HG02678 (cell line): ENCODE measurements at regions not wholly inside any gene's neighbourhood (a gene's known extent, or its start where the extent isn't known, plus 50 kb on each side); places are given as distances from the start of the nearest gene placed in this dataset.

Experiments
- ATAC-seq: cut with Tn5 transposase; IDR thresholded peaks from one replicate; pipeline ENCODE4 v1.9.1; 2021; ENCODE audit warnings: mild to moderate bottlenecking, moderate library complexity; ENCODE audit not compliant: unreplicated experiment

DNA sequence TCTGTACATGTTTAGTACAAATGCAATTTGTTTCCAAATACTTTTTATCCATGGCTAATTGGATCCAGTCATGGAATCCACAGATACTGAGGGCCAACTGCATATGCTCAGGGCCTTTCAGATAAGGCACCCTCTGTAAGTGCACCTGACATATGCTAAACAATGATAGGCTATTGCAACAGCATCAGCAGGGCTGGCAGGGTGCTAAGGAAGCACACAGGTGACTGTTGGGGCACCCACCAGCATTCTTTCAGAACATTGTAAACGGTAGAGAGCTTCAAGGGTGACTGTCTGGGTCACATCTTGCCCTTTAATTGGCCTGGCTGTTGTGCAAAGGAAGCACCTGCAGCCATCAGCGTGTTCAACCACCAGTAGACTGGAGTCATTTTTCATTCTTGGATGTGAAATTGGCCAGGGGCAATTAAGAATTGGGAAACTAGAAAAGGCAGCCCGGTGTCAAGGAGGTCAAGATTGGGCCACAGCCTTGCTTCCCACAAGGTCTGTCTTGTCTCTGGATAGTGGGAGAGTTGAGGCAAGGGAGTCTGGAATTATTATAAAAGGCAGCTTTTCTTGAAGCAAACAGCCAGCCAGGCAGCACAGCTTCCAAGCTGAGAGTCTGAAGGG, 129.3 kb upstream of the RAI14 start:
- no peak for ATAC-seq

DNA sequence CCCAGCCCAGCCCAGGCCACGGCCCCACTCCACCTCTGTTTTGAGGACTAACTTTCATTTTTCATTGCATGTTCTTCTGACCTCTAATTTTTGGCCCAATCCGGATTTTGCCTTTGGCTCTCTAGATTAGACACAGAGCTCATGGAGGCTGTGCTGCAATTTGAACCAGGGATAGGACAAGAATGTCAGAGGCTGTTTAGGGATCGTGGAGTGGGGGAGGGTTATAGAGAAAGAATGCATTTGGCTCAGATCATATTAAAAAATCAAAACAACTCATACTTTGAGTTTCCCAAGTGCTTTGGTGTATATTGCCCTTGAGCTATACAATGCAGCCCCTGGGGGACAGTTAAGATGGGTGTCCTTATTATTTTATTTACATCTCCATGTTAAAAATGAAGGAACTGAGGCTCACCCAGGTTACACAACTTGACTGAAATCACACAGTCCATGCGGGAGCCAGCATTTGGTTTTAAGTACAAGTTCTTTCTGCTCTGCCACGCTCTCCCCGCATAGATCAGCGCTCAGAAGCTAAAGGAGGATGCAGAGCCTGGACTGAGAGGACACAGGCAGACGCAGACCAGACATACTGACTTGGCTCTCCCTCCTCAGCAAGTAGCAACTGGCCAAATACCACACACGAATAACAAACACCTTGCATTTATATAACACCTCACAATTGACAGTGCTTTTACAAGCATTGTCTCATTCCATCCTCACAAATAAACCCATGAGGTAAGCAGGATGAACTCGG, 126.4 kb upstream of the RAI14 start:
- no peak for ATAC-seq

DNA sequence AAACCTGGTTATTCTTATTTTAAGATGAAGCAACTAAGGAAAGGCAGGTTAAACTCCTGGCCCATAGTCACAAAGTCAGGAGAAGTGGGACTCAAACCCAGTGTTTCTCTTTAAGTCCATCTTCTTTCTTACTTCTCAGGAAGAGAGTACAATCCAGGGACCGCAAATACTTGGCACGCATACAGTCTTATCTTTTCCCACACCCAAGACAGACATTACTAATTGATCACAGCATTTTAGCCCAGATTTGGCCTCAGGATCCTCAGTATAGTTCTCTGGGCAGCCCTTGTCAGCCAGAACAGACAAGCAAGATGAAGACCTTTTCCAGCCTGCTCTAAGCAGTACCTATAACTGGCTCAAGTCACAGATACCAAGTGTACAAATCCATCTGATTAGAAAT, 125.5 kb upstream of the RAI14 start:
- no peak for ATAC-seq

DNA sequence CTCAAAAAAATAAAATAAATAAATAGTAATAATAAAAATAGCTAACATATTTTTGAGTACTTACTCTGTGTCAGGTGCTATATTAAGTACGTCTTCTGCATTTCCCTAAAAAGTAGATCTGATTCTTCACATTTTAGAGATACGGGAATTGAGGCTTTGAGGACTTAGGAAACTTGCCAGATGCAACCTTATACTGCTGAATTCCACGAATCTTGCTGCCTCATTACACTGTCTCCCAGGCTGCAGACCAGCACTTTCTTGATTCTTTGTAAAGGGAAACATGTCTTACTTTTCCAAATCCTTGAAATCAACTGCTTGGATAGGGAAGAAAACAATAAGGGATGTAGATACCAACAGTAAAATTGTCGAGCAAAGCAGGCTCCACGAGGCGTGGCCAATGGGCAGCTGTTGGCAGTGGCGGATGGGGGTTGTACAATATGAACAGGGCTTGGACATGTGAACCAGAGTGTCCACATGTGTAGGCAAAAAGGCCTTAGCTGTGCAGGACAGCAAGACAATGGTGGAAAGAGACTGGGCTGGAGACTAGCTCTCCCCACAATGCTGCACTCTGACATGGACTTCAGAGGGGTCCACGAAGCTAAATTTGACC, 124.3 kb upstream of the RAI14 start:
- no peak for ATAC-seq

DNA sequence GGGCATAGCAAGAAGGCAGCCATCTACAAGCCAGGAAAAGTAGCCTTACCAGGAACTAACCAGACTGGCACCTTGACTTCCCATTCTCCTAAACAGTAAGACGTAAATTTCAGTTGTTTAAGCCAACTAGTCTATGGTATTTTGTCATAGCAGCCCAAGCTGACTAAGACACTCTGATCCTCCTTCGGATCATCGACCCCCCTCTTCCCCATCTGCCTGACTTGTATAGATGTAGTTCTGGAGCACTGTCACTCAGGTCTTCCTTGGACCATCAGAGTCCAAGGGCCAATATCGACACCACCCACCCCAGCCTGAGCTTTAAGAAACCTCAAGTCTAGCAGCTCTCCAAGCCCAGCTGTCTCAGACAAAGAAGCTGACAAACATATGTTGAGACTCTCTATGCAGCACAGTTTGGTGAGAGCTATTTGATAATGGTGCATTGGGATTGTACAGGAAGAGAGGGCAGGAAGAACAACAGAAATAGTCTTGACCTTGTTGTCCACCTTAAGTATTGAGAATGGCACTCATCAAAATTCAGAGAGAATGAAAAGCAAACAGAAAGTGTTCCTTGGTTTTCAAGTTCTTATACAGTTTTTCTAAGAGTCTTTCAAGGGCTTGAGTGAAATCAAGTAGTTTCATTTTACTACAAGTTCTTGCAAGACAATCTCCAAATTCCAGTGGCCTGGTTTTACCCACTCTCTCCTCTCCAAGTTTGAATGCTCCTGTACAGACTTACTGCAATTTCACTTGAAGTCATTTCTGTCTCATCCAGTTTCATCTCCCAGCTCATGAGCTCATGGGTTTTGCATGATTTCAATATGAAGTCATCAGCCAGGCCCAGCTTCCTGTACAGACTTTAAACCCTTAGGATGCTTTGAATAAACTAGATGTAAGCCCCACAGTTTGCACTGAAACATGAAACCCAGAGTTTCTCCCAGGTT, 122.3 kb upstream of the RAI14 start:
- peak; percentile 92 for ATAC-seq

DNA sequence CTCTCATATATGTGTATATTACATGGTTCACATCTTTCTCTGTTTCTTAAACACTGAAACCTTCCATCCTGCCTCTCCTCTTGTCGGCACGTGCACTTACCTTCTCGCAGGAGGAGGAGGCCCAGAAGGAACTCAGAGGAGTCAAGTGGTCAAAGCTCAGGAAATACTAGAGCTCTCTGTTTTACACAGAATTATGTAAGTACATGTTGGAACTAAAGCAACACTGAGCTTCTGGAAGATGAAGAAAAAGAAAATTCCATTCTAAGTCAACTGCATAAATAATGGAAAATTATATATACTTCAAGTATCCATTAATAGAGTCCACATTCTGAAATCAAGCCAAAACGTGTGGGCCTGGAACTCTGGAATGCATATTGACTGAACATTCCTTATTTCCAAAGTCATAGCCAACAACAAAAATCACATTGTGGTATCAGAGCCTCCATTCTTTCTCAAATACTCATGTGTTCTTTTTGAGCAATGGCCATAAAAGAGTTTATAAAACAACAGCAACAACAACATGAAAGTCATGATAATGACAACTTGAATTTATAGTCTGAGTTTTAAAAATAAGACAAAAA, 121.5 kb upstream of the RAI14 start:
- ATAC-seq = no peak

DNA sequence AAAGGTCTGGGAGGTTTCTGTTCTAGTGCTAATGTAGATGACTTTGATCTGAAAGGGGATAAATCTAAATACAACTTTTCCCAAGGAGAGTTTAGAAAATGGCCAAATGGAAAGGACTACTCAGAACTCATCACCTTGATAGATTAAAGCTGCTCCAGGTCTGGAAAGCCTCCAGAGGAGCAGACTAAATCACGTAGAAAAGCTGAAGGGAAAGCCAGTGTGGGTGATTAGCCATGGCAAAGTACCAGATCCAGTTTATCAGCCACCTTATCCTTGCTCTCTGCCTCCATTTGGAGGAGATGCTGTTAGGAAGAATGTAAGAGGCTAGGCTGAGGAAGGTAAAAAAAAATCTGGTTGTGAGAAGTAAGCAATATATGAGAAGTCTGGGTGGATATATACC, 120.7 kb upstream of the RAI14 start:
- ATAC-seq = no peak

DNA sequence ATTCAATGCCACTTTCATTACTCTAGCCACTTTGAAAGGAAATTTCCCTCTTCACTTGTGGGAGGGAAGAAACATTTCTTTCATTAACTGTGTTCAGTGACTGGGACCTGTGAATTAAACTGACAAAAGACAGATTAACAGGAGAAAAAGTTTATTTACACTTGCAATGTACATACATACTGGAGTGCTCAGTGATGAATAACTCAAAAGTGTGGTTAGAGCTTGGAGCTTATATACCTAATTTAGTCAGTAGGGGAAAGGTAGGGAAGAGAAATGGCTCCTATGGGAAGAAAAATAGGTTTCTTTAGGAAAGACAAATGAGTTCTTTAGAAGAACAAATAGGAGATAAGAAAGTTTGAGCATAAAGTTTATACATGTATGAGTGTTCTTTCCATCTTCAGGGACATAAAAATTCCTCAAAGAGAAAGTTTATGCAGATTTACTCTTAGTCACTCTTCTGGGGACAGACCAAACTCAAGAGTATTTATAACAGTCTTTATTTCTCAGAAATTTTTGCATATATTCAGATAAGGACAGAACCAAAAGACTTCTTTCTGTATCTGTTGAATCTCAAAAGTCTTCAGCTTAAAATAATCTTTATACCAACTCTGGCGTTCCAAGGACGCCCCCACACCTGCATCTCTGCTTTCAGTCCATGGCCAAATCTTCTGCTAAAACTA, 120.0 kb upstream of the RAI14 start:
- ATAC-seq = no peak

DNA sequence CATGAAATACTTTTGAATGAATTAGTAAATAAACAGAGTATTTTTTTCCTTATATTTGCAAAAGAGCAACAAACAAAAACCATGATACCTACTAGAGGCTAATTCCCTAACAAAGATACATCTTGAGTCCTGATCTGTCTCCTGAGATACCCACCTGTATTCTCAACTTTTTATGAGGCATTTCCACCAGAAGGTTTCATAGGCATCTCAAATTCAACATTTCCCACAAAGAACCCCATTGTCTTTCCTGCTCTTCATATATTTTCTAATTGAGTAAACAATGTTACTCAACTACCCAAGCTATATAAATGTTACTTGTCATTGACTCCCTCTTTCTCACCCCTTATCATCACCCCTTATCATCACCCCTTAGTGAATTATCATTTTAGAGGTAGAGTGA, 119.4 kb upstream of the RAI14 start:
- ATAC-seq = no peak

DNA sequence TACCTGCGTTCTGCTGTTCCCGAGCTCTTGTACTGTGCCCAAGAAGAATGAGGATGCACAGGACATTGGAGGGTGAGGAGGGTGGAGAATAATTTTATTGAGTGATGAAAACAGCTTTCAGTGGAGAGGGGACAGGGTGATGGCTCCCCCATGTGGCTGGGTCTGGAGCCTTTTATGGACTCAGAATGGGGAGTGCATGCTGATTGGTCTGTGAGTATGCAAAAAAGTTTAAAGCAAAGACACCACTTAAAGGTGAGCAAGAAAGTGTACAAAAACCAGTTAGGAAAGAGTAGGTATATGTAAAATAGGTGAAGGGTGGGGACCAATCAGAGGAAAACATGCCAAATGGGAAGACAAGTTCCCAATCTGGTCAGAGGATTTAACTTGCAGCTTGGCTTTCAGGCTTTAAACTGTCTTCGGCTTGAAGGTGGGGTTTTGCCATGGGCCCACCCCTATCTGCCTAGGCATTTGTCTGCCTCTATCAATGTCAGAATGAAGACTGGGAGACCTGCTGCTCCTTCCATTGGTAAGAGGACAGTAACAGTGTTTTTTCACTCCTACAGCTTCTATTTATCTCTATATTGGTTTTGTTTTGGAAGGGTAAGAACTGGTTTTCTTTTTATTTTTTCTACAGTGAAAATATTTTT, 118.0 kb upstream of the RAI14 start:
- ATAC-seq = no peak

DNA sequence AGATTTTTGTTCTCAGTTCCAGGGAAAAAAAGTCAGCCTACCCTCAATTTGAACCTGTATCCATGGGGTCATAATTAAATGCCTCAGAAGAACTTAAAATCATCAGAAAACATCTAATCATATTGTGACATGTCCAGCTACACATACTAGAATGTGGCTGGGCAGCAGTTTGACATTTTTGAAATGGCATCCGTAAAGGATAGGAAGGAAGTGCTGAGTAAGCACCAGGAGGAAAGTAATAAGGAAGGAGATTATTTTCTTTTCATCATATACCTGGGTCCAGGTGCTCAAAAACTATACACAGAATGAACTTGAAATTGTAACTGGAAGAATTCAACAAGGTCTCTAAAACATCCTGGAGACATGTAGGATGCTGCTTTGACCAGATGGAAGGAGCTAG, 116.9 kb upstream of the RAI14 start:
- ATAC-seq = no peak

DNA sequence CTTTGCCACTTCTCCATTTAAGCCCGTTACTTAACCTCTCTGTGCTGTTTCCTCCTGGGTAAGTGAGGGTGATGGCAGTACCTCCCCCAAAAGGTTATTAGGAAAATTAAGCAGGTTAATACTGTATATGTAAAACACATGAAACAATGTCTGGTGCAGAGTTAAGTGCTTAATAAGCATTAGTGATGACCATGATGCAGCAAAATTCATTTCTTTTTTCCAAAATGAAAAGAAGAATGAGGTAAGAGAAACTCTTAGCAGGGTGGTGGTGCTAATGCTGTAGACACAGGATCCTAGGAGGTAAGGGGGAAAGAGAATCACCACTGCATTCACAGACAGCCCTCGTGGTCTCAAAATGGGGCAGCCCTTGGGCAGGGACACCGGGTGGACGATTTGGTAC, 115.1 kb upstream of the RAI14 start:
- no peak for ATAC-seq

DNA sequence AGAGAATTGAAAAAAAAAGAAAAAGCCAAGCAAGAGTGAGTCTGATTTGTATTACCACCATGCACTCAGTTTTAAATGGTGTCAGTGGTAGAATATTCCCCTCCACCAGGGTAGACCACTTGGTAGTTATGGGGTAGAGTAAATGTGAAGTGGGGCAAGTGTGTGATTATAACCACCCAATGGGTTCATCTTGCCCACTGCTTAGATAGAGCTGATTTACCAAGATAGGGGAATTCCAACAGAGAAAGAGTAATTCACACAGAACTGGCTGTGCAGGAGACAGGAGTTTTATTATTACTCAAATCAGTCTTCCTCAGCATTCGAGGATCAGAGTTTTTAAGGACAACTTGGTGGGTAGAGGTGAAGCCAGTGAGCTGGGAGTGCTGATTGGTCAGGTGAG, 113.3 kb upstream of the RAI14 start:
- no peak for ATAC-seq

DNA sequence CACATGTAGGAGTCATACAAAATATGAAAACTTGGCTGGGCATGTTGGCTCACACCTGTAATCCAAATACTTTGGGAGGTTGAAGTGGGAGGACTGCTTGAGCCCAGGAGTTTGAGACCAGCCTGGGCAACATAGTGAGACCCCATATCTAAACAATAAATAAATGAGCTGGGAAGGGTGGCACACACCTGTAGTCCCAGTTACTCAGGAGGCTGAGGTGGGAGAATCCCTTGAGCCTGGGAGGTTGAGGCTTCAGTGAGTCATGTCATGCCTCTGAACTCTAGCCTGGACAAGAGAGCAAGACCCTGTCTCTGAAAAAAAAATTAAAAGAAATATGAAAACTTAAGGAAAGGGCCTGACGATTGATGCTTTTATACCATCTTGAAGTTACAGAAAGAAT, 112.4 kb upstream of the RAI14 start:
- no peak for ATAC-seq

DNA sequence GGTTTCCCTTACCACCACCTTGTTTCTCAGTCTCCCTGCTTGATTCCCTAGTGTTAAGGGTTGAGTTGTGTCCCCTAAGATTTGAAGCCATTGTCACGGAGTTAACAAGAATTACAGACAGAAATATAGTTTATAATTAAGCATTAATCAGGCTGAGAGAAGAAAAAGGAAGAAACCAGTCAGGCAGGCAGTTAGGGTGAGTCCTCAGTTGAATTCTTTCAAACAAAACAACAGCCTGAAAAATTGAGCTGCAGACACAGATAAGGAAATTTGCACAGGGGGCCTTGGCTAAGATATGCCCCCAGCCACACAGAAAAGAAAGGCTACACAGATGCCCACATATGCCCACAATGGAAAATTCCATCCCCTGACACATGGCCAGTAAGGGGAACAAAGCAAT, 111.7 kb upstream of the RAI14 start:
- ATAC-seq = no peak

DNA sequence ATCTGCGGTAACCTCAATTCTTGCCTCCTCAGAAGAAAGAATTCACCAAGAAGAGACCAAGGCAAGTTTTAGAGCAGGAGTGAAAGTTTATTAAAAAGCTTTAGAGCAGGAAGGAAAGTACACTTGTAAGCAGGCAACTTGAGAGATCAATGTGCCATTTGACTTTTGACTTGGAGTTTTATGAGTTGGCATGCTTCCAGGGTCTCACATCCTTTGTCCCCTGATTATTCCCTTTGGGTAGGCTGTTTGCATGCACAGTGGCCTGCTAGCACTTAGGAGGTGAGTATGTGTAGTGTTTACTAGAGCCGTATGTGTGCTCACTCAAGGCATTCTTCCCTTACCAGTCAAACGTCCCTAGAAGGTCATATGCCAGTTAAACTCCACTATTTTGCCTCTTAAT, 111.0 kb upstream of the RAI14 start:
- no peak for ATAC-seq

DNA sequence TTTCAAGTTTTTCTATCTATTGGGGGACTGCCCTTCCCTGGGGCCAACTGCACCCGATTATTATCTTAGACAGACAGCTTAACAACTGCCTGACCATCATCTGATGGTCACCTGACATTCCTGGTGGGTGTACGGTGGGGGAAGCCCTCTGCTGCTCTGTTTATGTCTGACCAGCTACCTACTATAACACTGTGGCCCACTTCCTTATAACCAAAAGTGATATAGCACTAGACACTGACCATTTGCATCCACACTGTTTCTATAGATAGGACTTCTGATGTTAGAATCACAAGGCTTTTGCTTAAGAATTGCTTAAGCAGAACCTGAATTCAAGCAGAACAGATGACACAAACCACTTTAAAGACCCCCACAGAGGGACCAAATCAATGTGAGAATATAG, 110.5 kb upstream of the RAI14 start:
- no peak for ATAC-seq

DNA sequence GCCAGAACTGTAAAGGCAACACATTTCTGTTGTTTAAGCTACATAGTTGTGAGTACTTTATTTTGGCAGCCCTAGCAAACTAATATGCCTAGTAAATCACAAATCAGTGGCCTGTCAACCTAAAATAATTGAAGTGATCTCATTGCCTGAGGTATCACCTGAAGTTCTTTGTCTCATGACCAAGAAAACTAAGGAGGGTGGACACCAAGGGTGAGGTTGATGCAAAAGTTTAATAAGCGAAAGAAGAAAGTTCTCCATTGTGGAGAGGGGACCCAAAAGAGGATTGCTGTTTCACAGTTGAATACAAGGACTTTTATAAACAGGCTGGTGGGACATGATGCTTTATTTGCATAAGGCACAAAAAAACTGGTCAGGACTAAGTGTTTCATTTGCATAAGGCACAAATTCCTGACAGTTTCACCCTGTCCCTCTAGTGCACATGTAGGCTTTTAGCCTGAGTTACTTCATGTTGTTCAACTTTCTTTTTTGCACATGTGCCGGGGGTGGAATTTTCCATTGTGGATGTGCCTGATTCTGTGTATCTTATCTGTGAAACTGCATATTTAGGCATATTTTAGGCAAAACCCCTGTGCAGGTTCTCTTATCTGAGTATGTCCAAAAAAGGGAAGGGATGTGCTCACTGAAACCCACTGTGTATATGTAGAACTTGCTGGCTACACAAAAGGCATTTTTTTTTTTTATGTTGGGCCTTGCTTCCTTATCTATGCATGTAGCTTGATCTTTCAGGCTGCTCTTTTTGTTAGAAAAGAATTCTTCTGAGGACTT, 108.6 kb upstream of the RAI14 start:
- no peak for ATAC-seq

DNA sequence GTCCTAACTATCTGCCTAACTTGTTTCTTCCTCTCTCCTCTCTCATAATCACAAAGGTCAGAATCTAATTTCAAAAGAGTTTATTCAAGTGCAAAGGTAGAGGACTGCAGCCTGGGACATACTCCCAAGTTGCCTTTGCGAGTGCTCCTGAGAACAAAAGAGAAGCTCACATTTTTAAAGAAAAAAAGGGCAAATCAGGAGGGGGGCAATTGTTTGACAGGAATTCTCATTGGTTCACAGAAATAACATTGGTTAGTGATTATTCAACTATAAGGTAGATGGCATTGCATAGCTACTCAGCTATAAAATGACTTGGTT, 108.1 kb upstream of the RAI14 start:
- no peak for ATAC-seq
